ENCODE measurements at regions not wholly inside any gene's neighbourhood (a gene's known extent, or its start where the extent isn't known, plus 50 kb on each side); places are given as distances from the start of the nearest gene placed in this dataset.

GRCh38 chr9:93809204-93809940 lies 145.8 kb downstream of the BARX1 start:
- DNase-seq = no peak
- H3K4me3 Mint-ChIP-seq = no peak overlapping the region
- H3K27ac Mint-ChIP-seq = no peak overlapping the region
- peaks cover 46% of the 10 kb centered on the region for H3K4me1 Mint-ChIP-seq
- peaks cover 8% of the 10 kb centered on the region for H3K27me3 Mint-ChIP-seq (ENCODE audit: low read depth, poor library complexity)
- no peaks in the 10 kb centered on the region for H3K36me3 Mint-ChIP-seq (ENCODE audit: low read depth)
- peaks cover 13% of the 10 kb centered on the region for H3K9me3 Mint-ChIP-seq
- TF ChIP-seq CTCF (IDR thresholded peaks at IDR 0.05) = no peak

- Mint-ChIP-seq H3K4me1 (peaks cover 36% of the 10 kb centered on the region), H3K9me3 (peaks cover 23% of the 10 kb centered on the region), H3K4me3 (no peak overlapping the region), H3K27me3 (ENCODE audit: low read depth, poor library complexity) (no peaks in the 10 kb centered on the region), H3K27ac (no peak overlapping the region), H3K36me3 (ENCODE audit: low read depth) (no peaks in the 10 kb centered on the region)
- TF ChIP-seq CTCF (IDR thresholded peaks at IDR 0.05) = no peak
- no peak for DNase-seq
Observed at GRCh38 chr9:93808115-93809029, 146.8 kb downstream of the BARX1 start.

- Mint-ChIP-seq H3K27ac (peak overlapping the region; percentile 68), H3K36me3 (ENCODE audit: low read depth) (no peaks in the 10 kb centered on the region), H3K27me3 (ENCODE audit: low read depth, poor library complexity) (no peaks in the 10 kb centered on the region), H3K4me3 (no peak overlapping the region), H3K4me1 (peaks cover 33% of the 10 kb centered on the region), H3K9me3 (peaks cover 23% of the 10 kb centered on the region)
- DNase-seq = peak; percentile 47
- TF ChIP-seq CTCF (IDR thresholded peaks at IDR 0.05) = no peak
Observed at GRCh38 chr9:93807166-93808074, 147.7 kb downstream of the BARX1 start.

GRCh38 chr9:93801581-93802284 lies 153.4 kb downstream of the BARX1 start:
- peaks cover 12% of the 10 kb centered on the region for H3K27me3 Mint-ChIP-seq (ENCODE audit: low read depth, poor library complexity)
- H3K4me3 Mint-ChIP-seq = no peak overlapping the region
- no peaks in the 10 kb centered on the region for H3K4me1 Mint-ChIP-seq
- peaks cover 26% of the 10 kb centered on the region for H3K9me3 Mint-ChIP-seq
- DNase-seq = no peak
- no peaks in the 10 kb centered on the region for H3K36me3 Mint-ChIP-seq (ENCODE audit: low read depth)
- no peak overlapping the region for H3K27ac Mint-ChIP-seq
- TF ChIP-seq CTCF (IDR thresholded peaks at IDR 0.05) = no peak

- DNase-seq = no peak
- H3K9me3 Mint-ChIP-seq = peaks cover 27% of the 10 kb centered on the region
- no peak overlapping the region for H3K4me3 Mint-ChIP-seq
- no peaks in the 10 kb centered on the region for H3K4me1 Mint-ChIP-seq
- no peak for TF ChIP-seq CTCF (IDR thresholded peaks at IDR 0.05)
- H3K27me3 Mint-ChIP-seq (ENCODE audit: low read depth, poor library complexity) = peaks cover 14% of the 10 kb centered on the region
- H3K27ac Mint-ChIP-seq = no peak overlapping the region
- no peaks in the 10 kb centered on the region for H3K36me3 Mint-ChIP-seq (ENCODE audit: low read depth)
Observed at GRCh38 chr9:93801120-93801519, 154.0 kb downstream of the BARX1 start.
